Prostate gland (tissue), 2 donors: ENCODE measurements at regions not wholly inside any gene's neighbourhood (a gene's known extent, or its start where the extent isn't known, plus 50 kb on each side); places are given as distances from the start of the nearest gene placed in this dataset.
"Not testable (repeated sequence)": the region's sequence is repeated elsewhere in the genome, so short reads cannot be mapped to it uniquely, and the experiment has no call there.

Experiments
- DNase-seq: peaks from one replicate; pipeline ENCODE4 v3.0.0-alpha.2; 2019; ENCODE audit warnings: low spot score
- H3K27ac ChIP-seq, 2 donors: fragments of 200-600 bp; sonication (generic); 2 replicates each; pipeline ENCODE4 v1.5.1; 2017 to 2019
- H3K27me3 ChIP-seq: fragments of 200-600 bp; sonication (generic); replicated peaks from 2 replicates; pipeline ENCODE4 v1.5.1; 2019; ENCODE audit not compliant: insufficient read depth
- H3K36me3 ChIP-seq, 2 donors: fragments of 200-600 bp; sonication (generic); 1 replicate in 1 of 2; 2 replicates in 1 of 2; pipeline versions ENCODE4 v1.5.1 to v1.8.1; 2017 to 2019
- H3K4me1 ChIP-seq: fragments of 200-600 bp; sonication (generic); replicated peaks from 2 replicates; pipeline ENCODE4 v1.5.1; 2019
- H3K4me3 ChIP-seq, 2 donors: fragments of 200-600 bp; sonication (generic); 2 replicates each; pipeline ENCODE4 v1.5.1; 2017 to 2019
- H3K9me3 ChIP-seq: fragments of 200-600 bp; sonication (generic); 2 replicates; pipeline ENCODE4 v1.5.1; 2017
- POLR2A ChIP-seq: fragments of 450-650 bp; IDR thresholded peaks from one replicate; pipeline ENCODE4 v1.6.1; 2016; ENCODE audit warnings: antibody characterized with exemption, mild to moderate bottlenecking
- POLR2AphosphoS5 ChIP-seq: sonication (generic); formaldehyde crosslinking; IDR thresholded peaks from one replicate; pipeline ENCODE4 v1.6.1; 2017; ENCODE audit warnings: antibody characterized with exemption
- WGBS: methylation state at CpG from one replicate; pipeline ENCODE4 v1.1.5; 2018; 5-methylcytosine and 5-hydroxymethylcytosine counted together
- intact Hi-C: fragments of 100-400 bp; cut with DNase I; formaldehyde crosslinking; loops from one replicate; pipeline ENCODE4 v1.14.2; 2022
- TF ChIP-seq, protein P1 (sequence below), 4 experiments: fragments of 200-600 bp in 2 of 4; fragments of 450-650 bp in 2 of 4; sonication (generic) in 2 of 4; IDR thresholded peaks; 1 replicate in 3 of 4; 2 replicates in 1 of 4; pipeline ENCODE4 v1.5.1; 2016 to 2019; ENCODE audit warnings: antibody characterized with exemption in 4 of 4, mild to moderate bottlenecking in 2 of 4, moderate library complexity in 2 of 4

DNA sequence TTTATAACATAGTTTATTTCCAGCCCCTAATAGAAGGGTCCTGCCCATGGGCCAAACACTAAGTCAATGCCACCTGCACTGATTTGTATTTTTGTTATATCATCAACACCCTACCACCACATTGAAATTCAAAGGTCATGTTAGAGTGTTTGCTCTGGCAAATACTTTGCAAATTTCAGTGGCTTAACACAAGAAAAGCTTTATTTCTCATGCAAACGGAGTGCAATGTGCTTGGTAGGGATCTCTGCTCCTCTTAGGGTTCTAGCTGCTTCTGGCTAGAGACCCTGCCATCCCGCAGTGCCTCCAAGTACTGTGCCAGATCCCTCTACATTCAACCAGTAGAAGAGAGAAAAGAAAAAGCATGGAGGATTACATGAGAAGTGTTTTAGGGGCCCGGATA lies 230.8 kb upstream of the TET2 start:
- no peaks in the 10 kb centered on the region for H3K9me3 ChIP-seq
- no peaks in the 10 kb centered on the region for H3K36me3 ChIP-seq
- intact Hi-C loops, result no loop called here
- TF ChIP-seq POLR2A (no peak), POLR2AphosphoS5 (no peak)
- TF ChIP-seq, protein P1, sequence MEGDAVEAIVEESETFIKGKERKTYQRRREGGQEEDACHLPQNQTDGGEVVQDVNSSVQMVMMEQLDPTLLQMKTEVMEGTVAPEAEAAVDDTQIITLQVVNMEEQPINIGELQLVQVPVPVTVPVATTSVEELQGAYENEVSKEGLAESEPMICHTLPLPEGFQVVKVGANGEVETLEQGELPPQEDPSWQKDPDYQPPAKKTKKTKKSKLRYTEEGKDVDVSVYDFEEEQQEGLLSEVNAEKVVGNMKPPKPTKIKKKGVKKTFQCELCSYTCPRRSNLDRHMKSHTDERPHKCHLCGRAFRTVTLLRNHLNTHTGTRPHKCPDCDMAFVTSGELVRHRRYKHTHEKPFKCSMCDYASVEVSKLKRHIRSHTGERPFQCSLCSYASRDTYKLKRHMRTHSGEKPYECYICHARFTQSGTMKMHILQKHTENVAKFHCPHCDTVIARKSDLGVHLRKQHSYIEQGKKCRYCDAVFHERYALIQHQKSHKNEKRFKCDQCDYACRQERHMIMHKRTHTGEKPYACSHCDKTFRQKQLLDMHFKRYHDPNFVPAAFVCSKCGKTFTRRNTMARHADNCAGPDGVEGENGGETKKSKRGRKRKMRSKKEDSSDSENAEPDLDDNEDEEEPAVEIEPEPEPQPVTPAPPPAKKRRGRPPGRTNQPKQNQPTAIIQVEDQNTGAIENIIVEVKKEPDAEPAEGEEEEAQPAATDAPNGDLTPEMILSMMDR (IDR thresholded peaks at IDR 0.05), result no peak
- 66% methylated on average over 3 of the region's 3 CpGs for WGBS
- no peak overlapping the region for H3K27ac ChIP-seq
- no peaks in the 10 kb centered on the region for H3K4me1 ChIP-seq
- no peak for DNase-seq
- H3K27me3 ChIP-seq, result no peaks in the 10 kb centered on the region
- H3K4me3 ChIP-seq, result no peak overlapping the region

DNA sequence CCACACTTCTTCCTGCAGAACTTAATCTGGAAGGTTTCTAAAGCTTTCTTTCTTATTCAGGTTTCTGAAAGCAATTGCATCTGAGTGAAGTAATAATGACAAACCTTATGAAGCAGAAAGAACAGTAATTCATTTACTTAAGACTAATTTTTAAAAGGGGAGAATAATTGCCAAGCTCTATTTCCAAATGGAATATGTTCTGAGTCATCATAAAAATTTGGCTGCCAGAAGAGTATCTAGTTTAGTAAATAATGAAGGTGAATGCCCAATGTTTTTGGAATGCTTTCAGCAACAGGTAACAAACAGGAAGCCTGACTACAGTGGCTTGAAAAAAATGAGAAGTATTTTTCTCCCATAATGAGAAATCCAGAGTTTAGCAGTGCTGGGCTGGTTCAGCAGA lies 227.3 kb upstream of the TET2 start:
- H3K4me1 ChIP-seq, result no peaks in the 10 kb centered on the region
- no peak for DNase-seq
- H3K9me3 ChIP-seq, result no peaks in the 10 kb centered on the region
- H3K4me3 ChIP-seq, result no peak overlapping the region
- H3K27ac ChIP-seq, result no peak overlapping the region
- no peaks in the 10 kb centered on the region for H3K36me3 ChIP-seq
- TF ChIP-seq POLR2A (no peak), POLR2AphosphoS5 (no peak)
- TF ChIP-seq, protein P1 (IDR thresholded peaks at IDR 0.05), result no peak
- intact Hi-C loops, result no loop called here
- H3K27me3 ChIP-seq, result no peaks in the 10 kb centered on the region

DNA sequence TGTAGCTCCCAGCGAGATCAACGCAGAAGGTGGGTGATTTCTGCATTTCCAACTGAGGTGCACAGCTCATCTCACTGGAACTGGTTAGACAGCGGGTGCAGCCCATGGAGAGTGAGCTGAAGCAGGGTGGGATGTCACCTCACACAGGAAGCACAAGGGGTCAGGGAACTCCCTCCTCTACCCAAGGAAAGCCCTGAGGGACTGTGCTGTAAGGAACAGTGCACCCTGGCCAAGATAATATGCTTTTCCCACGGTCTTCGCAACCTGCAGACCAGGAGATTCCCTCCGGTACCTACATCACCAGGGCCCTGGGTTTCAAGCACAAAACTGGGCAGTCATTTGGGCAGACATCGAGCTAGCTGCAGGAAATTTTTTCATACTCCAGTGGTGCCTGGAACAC lies 216.4 kb upstream of the TET2 start:
- DNase-seq, result no peak
- intact Hi-C loops, result no loop called here
- no peak for TF ChIP-seq POLR2AphosphoS5
- TF ChIP-seq, protein P1 (IDR thresholded peaks at IDR 0.05), result no peak
- TF ChIP-seq POLR2A, result no peak
- H3K27me3 ChIP-seq, result no peaks in the 10 kb centered on the region
- H3K4me1 ChIP-seq, result no peaks in the 10 kb centered on the region
- H3K9me3 ChIP-seq, result no peaks in the 10 kb centered on the region
- no peak overlapping the region for H3K4me3 ChIP-seq
- no peak overlapping the region for H3K27ac ChIP-seq
- 94% methylated on average over 7 of the region's 7 CpGs for WGBS
- H3K36me3 ChIP-seq, result no peaks in the 10 kb centered on the region

DNA sequence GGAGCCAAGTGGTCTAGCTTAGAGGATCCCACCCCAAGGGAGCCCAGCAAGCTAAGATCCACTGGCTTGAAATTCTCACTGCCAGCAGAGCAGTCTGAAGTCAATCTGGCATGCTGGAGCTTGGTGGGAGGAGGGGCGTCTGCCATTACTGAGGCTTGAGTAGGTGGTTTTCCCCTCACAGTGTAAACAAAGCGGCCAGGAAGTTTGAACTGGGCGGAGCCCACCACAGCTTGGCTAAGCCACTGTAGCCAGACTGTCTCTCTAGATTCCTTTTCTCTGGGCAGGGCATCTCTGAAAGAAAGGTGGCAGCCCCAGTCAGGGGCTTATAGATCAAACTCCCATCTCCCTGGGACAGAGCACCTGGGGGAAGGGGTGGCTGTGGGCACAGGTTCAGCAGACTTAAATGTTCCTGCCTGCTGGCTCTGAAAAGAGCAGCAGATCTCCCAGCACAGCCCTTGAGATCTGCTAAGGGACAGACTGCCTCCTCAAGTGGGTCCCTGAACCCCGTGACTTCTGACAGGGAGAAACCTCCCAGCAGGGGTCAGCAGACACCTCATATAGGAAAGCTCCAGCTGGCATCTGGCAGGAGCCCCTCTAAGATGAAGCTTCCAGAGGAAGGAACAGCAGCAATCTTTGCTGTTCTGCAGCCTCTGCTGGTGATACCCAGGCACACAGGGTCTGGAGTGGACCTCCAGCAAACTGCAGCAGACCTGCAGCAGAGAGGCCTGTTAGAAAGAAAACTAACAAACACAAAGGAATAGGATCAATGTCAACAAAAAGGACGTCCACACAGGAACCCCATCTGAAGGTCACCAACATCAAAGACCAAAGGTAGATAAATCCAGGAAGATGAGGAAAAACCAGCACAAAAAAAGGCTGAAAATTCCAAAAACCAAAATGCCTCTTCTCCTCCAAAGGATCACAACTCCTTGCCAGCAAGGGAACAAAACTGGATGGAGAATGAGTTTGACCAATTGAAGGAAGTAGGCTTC lies 215.6 kb upstream of the TET2 start:
- H3K36me3 ChIP-seq, intact Hi-C loops, H3K27me3 ChIP-seq, H3K27ac ChIP-seq, H3K4me3 ChIP-seq, H3K4me1 ChIP-seq, H3K9me3 ChIP-seq, DNase-seq: not testable (repeated sequence)
- TF ChIP-seq, protein P1 (IDR thresholded peaks at IDR 0.05), result peak in 1 of 4 experiments; percentile 23
- WGBS, result 27% methylated on average over 5 of the region's 5 CpGs

DNA sequence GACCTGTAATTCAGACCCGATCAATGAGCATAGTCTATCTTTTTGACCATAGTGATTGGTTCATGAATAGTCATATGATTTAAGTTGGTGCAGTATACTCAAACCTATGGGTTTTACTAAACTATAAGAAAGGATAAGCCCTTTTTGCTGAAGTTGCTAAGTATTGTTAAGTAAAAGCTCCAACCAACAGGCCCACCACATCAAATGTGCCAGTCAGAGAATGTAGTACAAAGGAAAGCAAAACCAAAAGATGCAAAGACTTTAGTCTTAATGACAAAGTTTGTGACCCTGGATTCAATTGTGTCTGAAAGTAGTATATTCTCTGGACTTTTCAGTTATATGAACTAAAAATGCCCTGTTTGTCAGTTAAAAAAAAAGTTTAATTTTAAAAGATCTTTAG lies 208.1 kb upstream of the TET2 start:
- 97% methylated on average over 1 of the region's 1 CpG for WGBS
- Histone ChIP-seq H3K9me3 (no peaks in the 10 kb centered on the region), H3K27ac (no peak overlapping the region), H3K27me3 (no peaks in the 10 kb centered on the region), H3K4me3 (no peak overlapping the region), H3K36me3 (no peaks in the 10 kb centered on the region), H3K4me1 (no peaks in the 10 kb centered on the region)
- TF ChIP-seq POLR2AphosphoS5 (no peak), POLR2A (no peak)
- TF ChIP-seq, protein P1 (IDR thresholded peaks at IDR 0.05), result no peak
- intact Hi-C loops, result no loop called here
- no peak for DNase-seq
